NCI-H510A treated with DMSO at 0.1 percent for 48 hours (cell line): ENCODE measurements at regions not wholly inside any gene's neighbourhood (a gene's known extent, or its start where the extent isn't known, plus 50 kb on each side); places are given as distances from the start of the nearest gene placed in this dataset.

ENCODE experiments used
- DNase-seq: peaks from one replicate; lab custom pipeline; 2025; lab: John Stamatoyannopoulos, UW

DNA sequence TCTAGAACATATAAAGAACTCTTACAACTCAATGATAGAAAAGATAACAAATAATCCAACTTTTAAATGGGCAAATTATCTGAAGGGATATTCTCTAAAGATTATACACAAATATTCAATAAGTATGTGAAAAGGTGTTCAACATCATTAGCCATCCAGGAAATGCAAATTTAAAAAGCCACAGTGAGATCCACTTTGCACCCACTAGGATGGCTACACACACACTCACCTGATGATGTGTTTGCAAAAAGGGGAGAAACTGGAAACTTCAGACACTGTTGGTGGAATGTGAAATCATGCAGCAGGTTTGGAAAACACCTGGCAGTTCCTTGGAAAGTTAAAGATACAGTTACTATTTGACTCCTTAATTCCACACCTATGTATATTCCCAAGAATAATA, 87.2 kb upstream of the GYPC start:
- no peak for DNase-seq

DNA sequence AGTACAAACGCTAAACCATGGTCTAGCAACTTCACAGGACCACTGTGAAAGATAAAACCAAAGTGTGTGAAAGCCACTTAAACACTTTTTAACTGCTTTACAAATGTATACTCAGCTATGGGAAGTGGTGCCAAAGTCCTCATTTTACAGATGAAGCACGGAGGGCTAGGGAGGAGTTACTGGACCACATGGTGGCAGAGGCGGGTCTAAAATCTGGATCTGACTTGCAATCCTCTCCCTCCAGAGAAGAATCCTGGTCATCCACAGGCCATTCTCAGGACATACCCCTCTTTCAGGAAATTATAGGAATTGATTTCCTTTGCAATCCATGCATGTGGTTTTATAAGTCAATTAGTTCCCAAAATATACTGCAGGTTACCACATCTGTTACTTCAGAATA, 84.6 kb upstream of the GYPC start:
- DNase-seq = no peak

DNA sequence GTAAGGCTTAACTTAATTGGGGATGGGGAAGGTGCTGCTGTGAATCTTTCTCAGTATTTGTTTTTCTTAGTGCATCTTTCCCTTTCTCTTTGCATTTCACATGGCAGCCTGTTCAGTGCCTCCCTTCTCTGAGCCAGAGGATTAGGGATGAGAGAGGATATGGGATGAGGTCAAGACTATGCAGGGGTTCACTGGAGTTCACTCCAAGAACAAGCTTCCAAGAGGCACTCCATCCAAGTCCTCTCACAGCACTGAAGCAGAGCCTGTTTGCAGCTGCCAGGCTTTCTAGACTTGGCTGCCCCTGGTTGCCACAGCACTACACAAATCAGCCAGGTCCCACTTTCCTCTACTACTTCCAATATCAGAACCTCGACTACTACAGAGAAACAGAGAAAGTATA, 80.3 kb upstream of the GYPC start:
- no peak for DNase-seq

DNA sequence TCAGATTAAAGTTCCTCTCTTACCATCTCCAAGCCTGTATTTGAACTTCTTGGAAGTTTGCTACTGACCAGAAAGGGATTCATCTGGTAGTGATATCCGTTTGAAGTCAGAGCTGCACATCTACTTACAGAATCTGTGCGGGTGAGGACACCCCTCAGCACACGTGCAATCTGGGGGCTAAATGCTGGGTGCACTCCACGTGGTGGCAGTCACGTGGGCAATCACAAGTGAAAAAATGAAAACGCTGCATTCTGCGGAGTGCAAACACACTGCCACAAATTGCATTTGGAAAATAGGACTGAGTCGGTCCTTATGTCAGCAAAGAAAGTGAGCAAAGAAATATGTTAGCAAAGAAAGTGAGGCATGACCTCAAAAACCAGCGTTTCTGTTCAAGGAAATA, 76.1 kb upstream of the GYPC start:
- DNase-seq = no peak

DNA sequence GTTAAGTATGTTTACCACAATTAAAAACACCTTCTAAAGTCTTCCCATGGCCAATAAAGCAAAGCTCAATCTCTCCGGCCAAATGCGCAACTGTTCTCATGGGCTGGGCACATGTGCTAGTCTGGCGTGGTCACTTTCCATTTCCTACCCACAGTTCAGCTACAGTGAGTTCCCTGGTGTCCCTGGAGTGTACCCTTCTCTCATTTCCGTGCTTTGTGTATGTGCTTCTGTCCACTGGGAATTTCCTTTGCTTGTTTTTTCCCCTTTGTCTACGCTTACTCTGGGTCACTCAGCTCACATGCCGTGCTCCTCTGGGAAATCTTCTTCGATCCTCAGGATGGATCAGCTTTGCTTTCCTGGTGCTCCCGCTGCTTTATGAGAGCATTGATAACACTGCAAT, 69.6 kb upstream of the GYPC start:
- DNase-seq = no peak

DNA sequence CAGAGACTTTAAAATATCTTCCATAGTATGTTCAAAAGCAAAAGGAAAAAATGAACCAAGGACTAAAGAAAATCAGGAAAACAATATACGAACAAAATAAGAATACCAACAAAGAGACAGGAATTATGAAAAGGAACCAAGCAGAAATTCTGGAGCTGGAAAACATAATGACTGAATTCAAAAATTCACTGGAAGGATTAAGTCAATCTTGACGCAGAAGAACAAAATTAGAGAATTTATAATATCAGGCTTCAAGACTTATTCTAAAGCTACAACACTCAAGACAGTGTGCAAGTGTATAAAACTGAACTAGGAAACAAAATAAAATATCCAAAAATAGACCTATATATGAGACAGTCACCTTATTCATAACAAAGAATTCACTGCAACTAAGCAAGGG, 56.9 kb upstream of the GYPC start:
- DNase-seq = no peak

DNA sequence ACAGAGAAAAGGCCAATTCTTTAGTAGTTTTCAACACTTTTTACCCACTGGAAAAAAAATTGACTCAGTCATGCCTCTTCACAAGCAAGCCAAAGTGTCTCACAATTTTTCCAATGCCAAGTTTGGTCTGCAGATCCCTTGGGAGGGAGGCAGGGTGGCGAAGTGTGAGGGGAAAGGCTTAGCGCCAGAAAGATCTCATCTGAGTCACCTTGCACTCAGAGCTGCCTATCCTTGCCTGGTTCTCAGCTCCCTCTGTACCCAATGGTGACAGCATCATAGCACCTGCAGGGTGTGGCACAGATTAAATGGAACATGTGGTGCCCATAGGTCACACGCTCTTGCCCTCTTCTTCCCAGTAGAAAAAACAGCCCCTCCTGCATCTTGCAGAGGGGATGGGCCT, 55.2 kb upstream of the GYPC start:
- no peak for DNase-seq

DNA sequence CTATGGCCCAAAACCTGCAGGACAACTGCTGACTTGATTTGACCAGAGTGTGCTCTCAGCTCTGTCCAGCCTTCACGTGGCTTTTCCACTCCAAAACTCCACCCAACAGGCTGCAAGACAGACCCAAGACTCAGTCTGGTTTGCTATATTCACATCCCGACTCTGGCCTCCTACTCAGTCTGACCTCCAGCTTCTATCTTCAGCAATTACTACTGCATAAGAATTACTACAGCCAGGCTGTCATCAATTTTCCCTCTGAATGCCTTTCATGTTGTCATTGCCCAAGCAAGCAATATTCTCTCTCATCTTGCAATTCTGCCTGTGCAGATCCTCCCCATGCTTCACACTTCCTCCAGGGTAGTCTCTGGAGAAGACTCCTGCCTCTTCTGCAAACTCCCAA, 53.6 kb upstream of the GYPC start:
- DNase-seq = no peak
